Gastroesophageal sphincter (tissue), 3 donors: ENCODE measurements at regions not wholly inside any gene's neighbourhood (a gene's known extent, or its start where the extent isn't known, plus 50 kb on each side); places are given as distances from the start of the nearest gene placed in this dataset.

ENCODE experiments used
- CTCF ChIP-seq, 4 experiments: fragments of 200-600 bp in 2 of 4; fragments of 450-650 bp in 2 of 4; sonication (generic) in 1 of 4; IDR thresholded peaks; one replicate each; pipeline ENCODE4 v1.5.1; 2017 to 2019; ENCODE audit warnings: antibody characterized with exemption in 4 of 4, mild to moderate bottlenecking in 2 of 4, moderate library complexity in 2 of 4
- EP300 ChIP-seq: sonication (generic); formaldehyde crosslinking; IDR thresholded peaks from one replicate; pipeline ENCODE4 v1.6.1; 2017; ENCODE audit warnings: antibody characterized with exemption, mild to moderate bottlenecking
- POLR2AphosphoS5 ChIP-seq: sonication (generic); formaldehyde crosslinking; IDR thresholded peaks from one replicate; pipeline ENCODE4 v1.6.1; 2017; ENCODE audit warnings: antibody characterized with exemption

DNA sequence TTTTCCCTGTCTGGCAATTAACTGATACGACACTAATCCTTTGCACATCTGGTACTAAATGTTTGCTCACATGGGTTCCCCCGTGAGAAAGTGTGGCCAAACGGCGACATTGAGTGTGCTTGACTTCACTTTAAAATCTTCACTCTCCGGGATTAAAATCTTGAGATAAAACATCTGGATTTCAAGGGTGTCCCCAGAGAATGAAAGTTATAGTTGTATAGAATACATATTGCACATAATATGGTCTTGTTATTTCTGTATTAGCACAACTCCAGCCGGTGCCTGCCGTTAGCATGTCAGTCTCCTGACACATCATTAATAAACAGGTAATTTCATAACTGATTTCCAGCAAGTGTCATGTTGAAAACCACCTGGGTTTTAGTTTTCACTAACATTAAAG lies 749.0 kb upstream of the SOX9 start:
- no peak for TF ChIP-seq CTCF (IDR thresholded peaks at IDR 0.05)
- TF ChIP-seq EP300 = no peak
- TF ChIP-seq POLR2AphosphoS5 = no peak
